ENCODE measurements at regions not wholly inside any gene's neighbourhood (a gene's known extent, or its start where the extent isn't known, plus 50 kb on each side); places are given as distances from the start of the nearest gene placed in this dataset.

- Mint-ChIP-seq H3K27me3 (ENCODE audit: insufficient read depth, low read depth, poor library complexity) (peaks cover 2% of the 10 kb centered on the region), H3K27ac (no peak overlapping the region), H3K36me3 (ENCODE audit: low read depth) (peaks cover 6% of the 10 kb centered on the region), H3K4me1 (no peaks in the 10 kb centered on the region; the same call in 2 of the 3 replicates), H3K9me3 (peaks cover 25% of the 10 kb centered on the region), H3K4me3 (no peak overlapping the region)
- Histone ChIP-seq H3K4me2 (no peak overlapping the region), H3K4me1 (ENCODE audit: insufficient read depth) (no peaks in the 10 kb centered on the region), H3K27ac (ENCODE audit: low read depth) (no peak overlapping the region), H4K20me1 (replicated peaks; ENCODE audit: insufficient read depth) (no peaks in the 10 kb centered on the region), H3K9me2 (ENCODE audit: insufficient read depth) (no peaks in the 10 kb centered on the region), H3K27me3 (ENCODE audit: insufficient read depth) (no peaks in the 10 kb centered on the region), H3F3A (replicated peaks; ENCODE audit: low read depth) (no peaks in the 10 kb centered on the region), H3K79me2 (replicated peaks; ENCODE audit: insufficient read depth) (no peaks in the 10 kb centered on the region), H2AFZ (no peak overlapping the region), H3K4me3 (no peak overlapping the region), H3K36me3 (ENCODE audit: insufficient read depth) (no peaks in the 10 kb centered on the region)
- no peak for TF ChIP-seq EZH2phosphoT487 (IDR thresholded peaks at IDR 0.05; ENCODE audit: unreplicated experiment)
- TF ChIP-seq, protein P1, sequence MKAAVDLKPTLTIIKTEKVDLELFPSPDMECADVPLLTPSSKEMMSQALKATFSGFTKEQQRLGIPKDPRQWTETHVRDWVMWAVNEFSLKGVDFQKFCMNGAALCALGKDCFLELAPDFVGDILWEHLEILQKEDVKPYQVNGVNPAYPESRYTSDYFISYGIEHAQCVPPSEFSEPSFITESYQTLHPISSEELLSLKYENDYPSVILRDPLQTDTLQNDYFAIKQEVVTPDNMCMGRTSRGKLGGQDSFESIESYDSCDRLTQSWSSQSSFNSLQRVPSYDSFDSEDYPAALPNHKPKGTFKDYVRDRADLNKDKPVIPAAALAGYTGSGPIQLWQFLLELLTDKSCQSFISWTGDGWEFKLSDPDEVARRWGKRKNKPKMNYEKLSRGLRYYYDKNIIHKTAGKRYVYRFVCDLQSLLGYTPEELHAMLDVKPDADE (IDR thresholded peaks at IDR 0.05), result no peak
- TF ChIP-seq EZH2 (IDR thresholded peaks at IDR 0.05; ENCODE audit: low read depth, unreplicated experiment), result no peak
- TF ChIP-seq, protein P2, sequence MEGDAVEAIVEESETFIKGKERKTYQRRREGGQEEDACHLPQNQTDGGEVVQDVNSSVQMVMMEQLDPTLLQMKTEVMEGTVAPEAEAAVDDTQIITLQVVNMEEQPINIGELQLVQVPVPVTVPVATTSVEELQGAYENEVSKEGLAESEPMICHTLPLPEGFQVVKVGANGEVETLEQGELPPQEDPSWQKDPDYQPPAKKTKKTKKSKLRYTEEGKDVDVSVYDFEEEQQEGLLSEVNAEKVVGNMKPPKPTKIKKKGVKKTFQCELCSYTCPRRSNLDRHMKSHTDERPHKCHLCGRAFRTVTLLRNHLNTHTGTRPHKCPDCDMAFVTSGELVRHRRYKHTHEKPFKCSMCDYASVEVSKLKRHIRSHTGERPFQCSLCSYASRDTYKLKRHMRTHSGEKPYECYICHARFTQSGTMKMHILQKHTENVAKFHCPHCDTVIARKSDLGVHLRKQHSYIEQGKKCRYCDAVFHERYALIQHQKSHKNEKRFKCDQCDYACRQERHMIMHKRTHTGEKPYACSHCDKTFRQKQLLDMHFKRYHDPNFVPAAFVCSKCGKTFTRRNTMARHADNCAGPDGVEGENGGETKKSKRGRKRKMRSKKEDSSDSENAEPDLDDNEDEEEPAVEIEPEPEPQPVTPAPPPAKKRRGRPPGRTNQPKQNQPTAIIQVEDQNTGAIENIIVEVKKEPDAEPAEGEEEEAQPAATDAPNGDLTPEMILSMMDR (conservative IDR thresholded peaks at IDR 0.05; ENCODE audit: low read depth in 2 of 2), result no peak
- TF ChIP-seq POLR2AphosphoS5 (IDR thresholded peaks at IDR 0.05; ENCODE audit: low read depth), result no peak
- no peak for TF ChIP-seq ZNF114 (CRISPR knock-in tag; IDR thresholded peaks at IDR 0.05)
- TF ChIP-seq ZNF331 (CRISPR knock-in tag; IDR thresholded peaks at IDR 0.05; ENCODE audit: low read depth), result no peak
- TF ChIP-seq NANOG (IDR thresholded peaks at IDR 0.05; ENCODE audit: borderline replicate concordance), result no peak
- TF ChIP-seq STAT1 (IDR thresholded peaks at IDR 0.05; ENCODE audit: unreplicated experiment), result no peak
- no peak for TF ChIP-seq JUNB (IDR thresholded peaks at IDR 0.05; ENCODE audit: unreplicated experiment)
- TF ChIP-seq, protein P3, sequence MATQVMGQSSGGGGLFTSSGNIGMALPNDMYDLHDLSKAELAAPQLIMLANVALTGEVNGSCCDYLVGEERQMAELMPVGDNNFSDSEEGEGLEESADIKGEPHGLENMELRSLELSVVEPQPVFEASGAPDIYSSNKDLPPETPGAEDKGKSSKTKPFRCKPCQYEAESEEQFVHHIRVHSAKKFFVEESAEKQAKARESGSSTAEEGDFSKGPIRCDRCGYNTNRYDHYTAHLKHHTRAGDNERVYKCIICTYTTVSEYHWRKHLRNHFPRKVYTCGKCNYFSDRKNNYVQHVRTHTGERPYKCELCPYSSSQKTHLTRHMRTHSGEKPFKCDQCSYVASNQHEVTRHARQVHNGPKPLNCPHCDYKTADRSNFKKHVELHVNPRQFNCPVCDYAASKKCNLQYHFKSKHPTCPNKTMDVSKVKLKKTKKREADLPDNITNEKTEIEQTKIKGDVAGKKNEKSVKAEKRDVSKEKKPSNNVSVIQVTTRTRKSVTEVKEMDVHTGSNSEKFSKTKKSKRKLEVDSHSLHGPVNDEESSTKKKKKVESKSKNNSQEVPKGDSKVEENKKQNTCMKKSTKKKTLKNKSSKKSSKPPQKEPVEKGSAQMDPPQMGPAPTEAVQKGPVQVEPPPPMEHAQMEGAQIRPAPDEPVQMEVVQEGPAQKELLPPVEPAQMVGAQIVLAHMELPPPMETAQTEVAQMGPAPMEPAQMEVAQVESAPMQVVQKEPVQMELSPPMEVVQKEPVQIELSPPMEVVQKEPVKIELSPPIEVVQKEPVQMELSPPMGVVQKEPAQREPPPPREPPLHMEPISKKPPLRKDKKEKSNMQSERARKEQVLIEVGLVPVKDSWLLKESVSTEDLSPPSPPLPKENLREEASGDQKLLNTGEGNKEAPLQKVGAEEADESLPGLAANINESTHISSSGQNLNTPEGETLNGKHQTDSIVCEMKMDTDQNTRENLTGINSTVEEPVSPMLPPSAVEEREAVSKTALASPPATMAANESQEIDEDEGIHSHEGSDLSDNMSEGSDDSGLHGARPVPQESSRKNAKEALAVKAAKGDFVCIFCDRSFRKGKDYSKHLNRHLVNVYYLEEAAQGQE (IDR thresholded peaks at IDR 0.05; ENCODE audit: unreplicated experiment), result no peak
- TF ChIP-seq, protein P4, sequence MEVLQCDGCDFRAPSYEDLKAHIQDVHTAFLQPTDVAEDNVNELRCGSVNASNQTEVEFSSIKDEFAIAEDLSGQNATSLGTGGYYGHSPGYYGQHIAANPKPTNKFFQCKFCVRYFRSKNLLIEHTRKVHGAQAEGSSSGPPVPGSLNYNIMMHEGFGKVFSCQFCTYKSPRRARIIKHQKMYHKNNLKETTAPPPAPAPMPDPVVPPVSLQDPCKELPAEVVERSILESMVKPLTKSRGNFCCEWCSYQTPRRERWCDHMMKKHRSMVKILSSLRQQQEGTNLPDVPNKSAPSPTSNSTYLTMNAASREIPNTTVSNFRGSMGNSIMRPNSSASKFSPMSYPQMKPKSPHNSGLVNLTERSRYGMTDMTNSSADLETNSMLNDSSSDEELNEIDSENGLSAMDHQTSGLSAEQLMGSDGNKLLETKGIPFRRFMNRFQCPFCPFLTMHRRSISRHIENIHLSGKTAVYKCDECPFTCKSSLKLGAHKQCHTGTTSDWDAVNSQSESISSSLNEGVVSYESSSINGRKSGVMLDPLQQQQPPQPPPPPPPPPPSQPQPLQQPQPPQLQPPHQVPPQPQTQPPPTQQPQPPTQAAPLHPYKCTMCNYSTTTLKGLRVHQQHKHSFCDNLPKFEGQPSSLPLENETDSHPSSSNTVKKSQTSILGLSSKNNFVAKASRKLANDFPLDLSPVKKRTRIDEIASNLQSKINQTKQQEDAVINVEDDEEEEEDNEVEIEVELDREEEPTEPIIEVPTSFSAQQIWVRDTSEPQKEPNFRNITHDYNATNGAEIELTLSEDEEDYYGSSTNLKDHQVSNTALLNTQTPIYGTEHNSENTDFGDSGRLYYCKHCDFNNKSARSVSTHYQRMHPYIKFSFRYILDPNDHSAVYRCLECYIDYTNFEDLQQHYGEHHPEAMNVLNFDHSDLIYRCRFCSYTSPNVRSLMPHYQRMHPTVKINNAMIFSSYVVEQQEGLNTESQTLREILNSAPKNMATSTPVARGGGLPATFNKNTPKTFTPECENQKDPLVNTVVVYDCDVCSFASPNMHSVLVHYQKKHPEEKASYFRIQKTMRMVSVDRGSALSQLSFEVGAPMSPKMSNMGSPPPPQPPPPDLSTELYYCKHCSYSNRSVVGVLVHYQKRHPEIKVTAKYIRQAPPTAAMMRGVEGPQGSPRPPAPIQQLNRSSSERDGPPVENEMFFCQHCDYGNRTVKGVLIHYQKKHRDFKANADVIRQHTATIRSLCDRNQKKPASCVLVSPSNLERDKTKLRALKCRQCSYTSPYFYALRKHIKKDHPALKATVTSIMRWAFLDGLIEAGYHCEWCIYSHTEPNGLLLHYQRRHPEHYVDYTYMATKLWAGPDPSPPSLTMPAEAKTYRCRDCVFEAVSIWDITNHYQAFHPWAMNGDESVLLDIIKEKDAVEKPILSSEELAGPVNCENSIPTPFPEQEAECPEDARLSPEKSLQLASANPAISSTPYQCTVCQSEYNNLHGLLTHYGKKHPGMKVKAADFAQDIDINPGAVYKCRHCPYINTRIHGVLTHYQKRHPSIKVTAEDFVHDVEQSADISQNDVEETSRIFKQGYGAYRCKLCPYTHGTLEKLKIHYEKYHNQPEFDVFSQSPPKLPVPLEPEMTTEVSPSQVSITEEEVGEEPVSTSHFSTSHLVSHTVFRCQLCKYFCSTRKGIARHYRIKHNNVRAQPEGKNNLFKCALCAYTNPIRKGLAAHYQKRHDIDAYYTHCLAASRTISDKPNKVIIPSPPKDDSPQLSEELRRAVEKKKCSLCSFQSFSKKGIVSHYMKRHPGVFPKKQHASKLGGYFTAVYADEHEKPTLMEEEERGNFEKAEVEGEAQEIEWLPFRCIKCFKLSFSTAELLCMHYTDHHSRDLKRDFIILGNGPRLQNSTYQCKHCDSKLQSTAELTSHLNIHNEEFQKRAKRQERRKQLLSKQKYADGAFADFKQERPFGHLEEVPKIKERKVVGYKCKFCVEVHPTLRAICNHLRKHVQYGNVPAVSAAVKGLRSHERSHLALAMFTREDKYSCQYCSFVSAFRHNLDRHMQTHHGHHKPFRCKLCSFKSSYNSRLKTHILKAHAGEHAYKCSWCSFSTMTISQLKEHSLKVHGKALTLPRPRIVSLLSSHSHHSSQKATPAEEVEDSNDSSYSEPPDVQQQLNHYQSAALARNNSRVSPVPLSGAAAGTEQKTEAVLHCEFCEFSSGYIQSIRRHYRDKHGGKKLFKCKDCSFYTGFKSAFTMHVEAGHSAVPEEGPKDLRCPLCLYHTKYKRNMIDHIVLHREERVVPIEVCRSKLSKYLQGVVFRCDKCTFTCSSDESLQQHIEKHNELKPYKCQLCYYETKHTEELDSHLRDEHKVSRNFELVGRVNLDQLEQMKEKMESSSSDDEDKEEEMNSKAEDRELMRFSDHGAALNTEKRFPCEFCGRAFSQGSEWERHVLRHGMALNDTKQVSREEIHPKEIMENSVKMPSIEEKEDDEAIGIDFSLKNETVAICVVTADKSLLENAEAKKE (CRISPR knock-in tag; IDR thresholded peaks at IDR 0.05), result no peak
- TF ChIP-seq CREB1 (CRISPR knock-in tag; IDR thresholded peaks at IDR 0.05; ENCODE audit: low read depth), result no peak
- DNase-seq (ENCODE audit: low spot score) (no peak), ATAC-seq (no peak)
Measured at GRCh38 chr14:101200008-101200649, 296.6 kb upstream of the RTL1 start.
